Activated CD4-positive, alpha-beta memory T cell treated with anti-CD3 and anti-CD28 coated beads for 36 hours (primary cell): ENCODE measurements at regions not wholly inside any gene's neighbourhood (a gene's known extent, or its start where the extent isn't known, plus 50 kb on each side); places are given as distances from the start of the nearest gene placed in this dataset.
"Not testable (repeated sequence)": the region's sequence is repeated elsewhere in the genome, so short reads cannot be mapped to it uniquely, and the experiment has no call there.

Experiments used
- CTCF ChIA-PET: fragments of 350-600 bp; sonication (Branson Sonifier 250); formaldehyde crosslinking; loops from one replicate; lab custom pipeline; 2021; ENCODE audit warnings: antibody characterized with exemption, inconsistent platforms; lab: Charles Lee
- POLR2A ChIA-PET: fragments of 350-600 bp; sonication (Branson Sonifier 250); formaldehyde crosslinking; loops from one replicate; lab custom pipeline; 2021; ENCODE audit warnings: antibody characterized with exemption; lab: Charles Lee
- DNase-seq: peaks from one replicate; pipeline ENCODE4 v3.0.0-alpha.2; 2020
- H3K27ac Mint-ChIP-seq: one replicate; pipeline ENCODE4 v1.8.0; 2021; ENCODE audit warnings: mixed read lengths
- H3K27me3 Mint-ChIP-seq: one replicate; pipeline ENCODE4 v1.8.0; 2021; ENCODE audit warnings: mixed read lengths
- H3K36me3 Mint-ChIP-seq: one replicate; pipeline ENCODE4 v1.8.0; 2021; ENCODE audit warnings: mixed read lengths
- H3K4me1 Mint-ChIP-seq: one replicate; pipeline ENCODE4 v1.8.0; 2021; ENCODE audit warnings: low read depth, mixed read lengths
- H3K4me3 Mint-ChIP-seq: one replicate; pipeline ENCODE4 v1.8.0; 2021; ENCODE audit warnings: mild to moderate bottlenecking, mixed read lengths
- H3K9me3 Mint-ChIP-seq: one replicate; pipeline ENCODE4 v1.8.0; 2021; ENCODE audit warnings: mixed read lengths
- intact Hi-C: fragments of 100-400 bp; cut with micrococcal nuclease; formaldehyde crosslinking; loops from one replicate; pipeline ENCODE4 v1.15.1; 2023

GRCh38 chr6:121555201-121555600 is 119.8 kb downstream of the GJA1 start:
- ChIA-PET CTCF (no interaction called here), POLR2A (no interaction called here)
- no peaks in the 10 kb centered on the region for H3K4me1 Mint-ChIP-seq
- H3K27ac Mint-ChIP-seq: no peak overlapping the region
- no peaks in the 10 kb centered on the region for H3K9me3 Mint-ChIP-seq
- H3K4me3 Mint-ChIP-seq: no peak overlapping the region
- no peaks in the 10 kb centered on the region for H3K36me3 Mint-ChIP-seq
- no peak for DNase-seq
- H3K27me3 Mint-ChIP-seq: no peaks in the 10 kb centered on the region
- intact Hi-C loops: no loop called here

GRCh38 chr6:121556149-121556548 is 120.7 kb downstream of the GJA1 start:
- H3K27me3 Mint-ChIP-seq, POLR2A ChIA-PET, H3K4me1 Mint-ChIP-seq, DNase-seq, H3K9me3 Mint-ChIP-seq, CTCF ChIA-PET, intact Hi-C loops, H3K27ac Mint-ChIP-seq, H3K36me3 Mint-ChIP-seq, H3K4me3 Mint-ChIP-seq: not testable (repeated sequence)

GRCh38 chr6:121557146-121557940 is 121.9 kb downstream of the GJA1 start:
- no peak for DNase-seq
- ChIA-PET POLR2A (no interaction called here), CTCF (no interaction called here)
- intact Hi-C loops: no loop called here
- Mint-ChIP-seq H3K36me3 (no peaks in the 10 kb centered on the region), H3K27ac (no peak overlapping the region), H3K4me1 (no peaks in the 10 kb centered on the region), H3K4me3 (no peak overlapping the region), H3K27me3 (no peaks in the 10 kb centered on the region), H3K9me3 (no peaks in the 10 kb centered on the region)

GRCh38 chr6:121559611-121560269 is 124.3 kb downstream of the GJA1 start:
- H3K4me3 Mint-ChIP-seq: no peak overlapping the region
- ChIA-PET POLR2A (no interaction called here), CTCF (no interaction called here)
- no peaks in the 10 kb centered on the region for H3K4me1 Mint-ChIP-seq
- peaks cover 17% of the 10 kb centered on the region for H3K9me3 Mint-ChIP-seq
- no peak overlapping the region for H3K27ac Mint-ChIP-seq
- DNase-seq: no peak
- intact Hi-C loops: no loop called here
- H3K27me3 Mint-ChIP-seq: no peaks in the 10 kb centered on the region
- no peaks in the 10 kb centered on the region for H3K36me3 Mint-ChIP-seq

- Mint-ChIP-seq H3K4me3 (no peak overlapping the region), H3K36me3 (no peaks in the 10 kb centered on the region), H3K4me1 (no peaks in the 10 kb centered on the region), H3K27ac (no peak overlapping the region), H3K27me3 (no peaks in the 10 kb centered on the region), H3K9me3 (peaks cover 23% of the 10 kb centered on the region)
- intact Hi-C loops: no loop called here
- POLR2A ChIA-PET: no interaction called here
- no peak for DNase-seq
- CTCF ChIA-PET: no interaction called here
Measured at GRCh38 chr6:121560476-121560875, 125.0 kb downstream of the GJA1 start.

GRCh38 chr6:121563286-121563685 is 127.8 kb downstream of the GJA1 start:
- intact Hi-C loops: no loop called here
- no peaks in the 10 kb centered on the region for H3K36me3 Mint-ChIP-seq
- H3K27me3 Mint-ChIP-seq: no peaks in the 10 kb centered on the region
- H3K27ac Mint-ChIP-seq: no peak overlapping the region
- H3K4me1 Mint-ChIP-seq: no peaks in the 10 kb centered on the region
- CTCF ChIA-PET: no interaction called here
- H3K9me3 Mint-ChIP-seq: peaks cover 26% of the 10 kb centered on the region
- POLR2A ChIA-PET: no interaction called here
- H3K4me3 Mint-ChIP-seq: no peak overlapping the region
- DNase-seq: no peak

GRCh38 chr6:121564529-121564928 is 129.1 kb downstream of the GJA1 start:
- DNase-seq, H3K4me1 Mint-ChIP-seq, intact Hi-C loops, POLR2A ChIA-PET, H3K4me3 Mint-ChIP-seq, CTCF ChIA-PET, H3K27ac Mint-ChIP-seq, H3K27me3 Mint-ChIP-seq, H3K36me3 Mint-ChIP-seq: not testable (repeated sequence)
- H3K9me3 Mint-ChIP-seq: peaks cover 26% of the 10 kb centered on the region

GRCh38 chr6:121571455-121571854 is 136.0 kb downstream of the GJA1 start:
- H3K4me3 Mint-ChIP-seq: no peak overlapping the region
- CTCF ChIA-PET: no interaction called here
- POLR2A ChIA-PET: no interaction called here
- DNase-seq: no peak
- H3K27ac Mint-ChIP-seq: no peak overlapping the region
- H3K36me3 Mint-ChIP-seq: no peaks in the 10 kb centered on the region
- intact Hi-C loops: no loop called here
- no peaks in the 10 kb centered on the region for H3K9me3 Mint-ChIP-seq
- no peaks in the 10 kb centered on the region for H3K4me1 Mint-ChIP-seq
- H3K27me3 Mint-ChIP-seq: no peaks in the 10 kb centered on the region

- H3K4me1 Mint-ChIP-seq: no peaks in the 10 kb centered on the region
- H3K27me3 Mint-ChIP-seq: no peaks in the 10 kb centered on the region
- intact Hi-C loops: no loop called here
- ChIA-PET CTCF (no interaction called here), POLR2A (no interaction called here)
- no peaks in the 10 kb centered on the region for H3K36me3 Mint-ChIP-seq
- H3K9me3 Mint-ChIP-seq: no peaks in the 10 kb centered on the region
- no peak overlapping the region for H3K27ac Mint-ChIP-seq
- no peak for DNase-seq
- no peak overlapping the region for H3K4me3 Mint-ChIP-seq
Measured at GRCh38 chr6:121573481-121573880, 138.0 kb downstream of the GJA1 start.

- Mint-ChIP-seq H3K27ac (no peak overlapping the region), H3K9me3 (no peaks in the 10 kb centered on the region), H3K4me1 (no peaks in the 10 kb centered on the region), H3K27me3 (no peaks in the 10 kb centered on the region), H3K36me3 (no peaks in the 10 kb centered on the region), H3K4me3 (no peak overlapping the region)
- no peak for DNase-seq
- CTCF ChIA-PET: no interaction called here
- intact Hi-C loops: no loop called here
- POLR2A ChIA-PET: no interaction called here
Measured at GRCh38 chr6:121578216-121578615, 142.8 kb downstream of the GJA1 start.

GRCh38 chr6:121579478-121579877 is 144.0 kb downstream of the GJA1 start:
- no peak overlapping the region for H3K27ac Mint-ChIP-seq
- POLR2A ChIA-PET: no interaction called here
- no peak overlapping the region for H3K4me3 Mint-ChIP-seq
- no peaks in the 10 kb centered on the region for H3K9me3 Mint-ChIP-seq
- CTCF ChIA-PET: no interaction called here
- H3K27me3 Mint-ChIP-seq: no peaks in the 10 kb centered on the region
- intact Hi-C loops: no loop called here
- no peaks in the 10 kb centered on the region for H3K4me1 Mint-ChIP-seq
- no peak for DNase-seq
- no peaks in the 10 kb centered on the region for H3K36me3 Mint-ChIP-seq

- no peak for DNase-seq
- no peaks in the 10 kb centered on the region for H3K4me1 Mint-ChIP-seq
- intact Hi-C loops: no loop called here
- POLR2A ChIA-PET: no interaction called here
- H3K4me3 Mint-ChIP-seq: no peak overlapping the region
- CTCF ChIA-PET: no interaction called here
- no peak overlapping the region for H3K27ac Mint-ChIP-seq
- no peaks in the 10 kb centered on the region for H3K9me3 Mint-ChIP-seq
- H3K27me3 Mint-ChIP-seq: no peaks in the 10 kb centered on the region
- no peaks in the 10 kb centered on the region for H3K36me3 Mint-ChIP-seq
Measured at GRCh38 chr6:121581327-121581726, 145.9 kb downstream of the GJA1 start.

- no peak overlapping the region for H3K27ac Mint-ChIP-seq
- CTCF ChIA-PET: no interaction called here
- H3K27me3 Mint-ChIP-seq: no peaks in the 10 kb centered on the region
Measured at GRCh38 chr6:121582262-121582661, 146.8 kb downstream of the GJA1 start.

More at GRCh38 chr6:121582262-121582661, 146.8 kb downstream of the GJA1 start:
- H3K4me1 Mint-ChIP-seq: no peaks in the 10 kb centered on the region
- POLR2A ChIA-PET: no interaction called here
- intact Hi-C loops: no loop called here
- DNase-seq: no peak
- H3K9me3 Mint-ChIP-seq: no peaks in the 10 kb centered on the region
- no peak overlapping the region for H3K4me3 Mint-ChIP-seq
- no peaks in the 10 kb centered on the region for H3K36me3 Mint-ChIP-seq
